ENCODE measurements at regions not wholly inside any gene's neighbourhood (a gene's known extent, or its start where the extent isn't known, plus 50 kb on each side); places are given as distances from the start of the nearest gene placed in this dataset.
A peak's percentile ranks its signal among the peaks of the same experiment; 100 is the strongest.

- H3K23me2 ChIP-seq (ENCODE audit: low read depth, low read length) = no peaks in the 10 kb centered on the region
- no peak overlapping the region; the same call in 1 of the 2 replicates for H3K18ac ChIP-seq (ENCODE audit: extremely low read depth, low read length)
- DNase-seq (ENCODE audit: low read depth in 1 of 2, low spot score in 2 of 2) (no peak), FAIRE-seq (no peak)
- H3K27ac ChIP-seq (ENCODE audit: low read depth, low read length) = 0 out of 2 replicates have a peak overlapping the region, but pooled peaks have one; percentile 1
- peak overlapping the region; percentile 75; the same call in 1 of the 2 replicates for H2BK20ac ChIP-seq (ENCODE audit: low read length)
- no peak overlapping the region; the same call in 1 of the 2 replicates for H2BK5ac ChIP-seq (ENCODE audit: low read depth, low read length)
- H2AFZ ChIP-seq (ENCODE audit: low read length) = 0 out of 2 replicates have a peak overlapping the region, but pooled peaks have one; percentile 8
- no peak overlapping the region for H4K5ac ChIP-seq (ENCODE audit: insufficient read length, low read depth, low read length)
- no peak overlapping the region for H3K23ac ChIP-seq (ENCODE audit: insufficient read length)
- no peak overlapping the region for H4K91ac ChIP-seq (replicated peaks; ENCODE audit: insufficient read length, low read length)
- H3K56ac ChIP-seq (replicated peaks; ENCODE audit: insufficient read length, low read depth, low read length) = no peak overlapping the region
- H3K14ac ChIP-seq (ENCODE audit: insufficient read length) = no peak overlapping the region
- ChIA-PET CTCF (ENCODE audit: partially characterized antibody) (interaction anchor here (3.7 kb wide), 1 partner anchor 16 kb away, joined by 21 read pairs; no protein-coding TSS in a partner anchor), POLR2A (ENCODE audit: partially characterized antibody) (interaction anchor here (1.2 kb wide), 1 partner anchor 25 kb away, joined by 3 read pairs; no protein-coding TSS in a partner anchor)
- WGBS, 2 experiments (ENCODE audit: extremely low coverage in 1 of 2, insufficient coverage in 1 of 2, insufficient read length in 1 of 2, insufficient replicate concordance in 2 of 2, low coverage in 1 of 2, low lambda C conversion rate in 2 of 2, missing lambda C conversion rate in 1 of 2) = 86% methylated on average over 6 of the region's 6 CpGs; no CpG with 5 or more reads in 1 of the 2 experiments
- peak overlapping the region; percentile 22 for H3K4ac ChIP-seq (replicated peaks; ENCODE audit: insufficient read length, low read depth, low read length)
- peaks cover 5 to 12% (median 10%) of the 10 kb centered on the region in 4 experiments for H3K4me1 ChIP-seq (replicated peaks in 1 of 4; ENCODE audit: control insufficient read depth in 3 of 4, insufficient read depth in 4 of 4, low read length in 3 of 4)
- H4K8ac ChIP-seq (ENCODE audit: extremely low read depth, insufficient read depth, low read length) = no peak overlapping the region
- no peaks in the 10 kb centered on the region for H3K9me3 ChIP-seq (ENCODE audit: insufficient read depth in 2 of 2, low read depth in 1 of 2, low read length in 1 of 2)
- H2BK15ac ChIP-seq (ENCODE audit: low read length) = peak overlapping the region; percentile 19
- no peak overlapping the region for H3K4me3 ChIP-seq (ENCODE audit: extremely low read depth in 1 of 4, insufficient read depth in 2 of 4, low read depth in 3 of 4, low read length in 4 of 4)
- no peak overlapping the region for H3K4me2 ChIP-seq (ENCODE audit: insufficient read depth in 1 of 2, low read depth in 2 of 2, low read length in 2 of 2)
- no peak overlapping the region for H2AK5ac ChIP-seq (ENCODE audit: low read depth, low read length)
- no peaks in the 10 kb centered on the region for H3K79me2 ChIP-seq (ENCODE audit: control insufficient read depth in 1 of 2, insufficient read depth in 2 of 2, low read length in 2 of 2)
- H2BK120ac ChIP-seq (replicated peaks; ENCODE audit: low read depth, low read length) = no peak overlapping the region
- H2BK12ac ChIP-seq (ENCODE audit: low read depth, low read length) = peak overlapping the region; percentile 91
- no peaks in the 10 kb centered on the region for H3K36me3 ChIP-seq (ENCODE audit: control insufficient read depth in 2 of 4, insufficient read depth in 4 of 4, low read length in 3 of 4)
- no peaks in the 10 kb centered on the region for H4K20me1 ChIP-seq (replicated peaks in 1 of 2; ENCODE audit: control insufficient read depth in 1 of 2, insufficient read depth in 2 of 2, low read length in 2 of 2)
- no peak overlapping the region for H3K9ac ChIP-seq (replicated peaks in 1 of 4; ENCODE audit: extremely low read depth in 1 of 4, low read depth in 3 of 4, low read length in 3 of 4)
- H3K79me1 ChIP-seq (ENCODE audit: low read depth, low read length) = no peaks in the 10 kb centered on the region
- H3K27me3 ChIP-seq (replicated peaks in 1 of 4; ENCODE audit: control insufficient read depth in 3 of 4, extremely low read depth in 1 of 4, insufficient read depth in 3 of 4, low read length in 3 of 4) = no peaks in the 10 kb centered on the region
- TF ChIP-seq BRCA1 (IDR thresholded peaks at IDR 0.05; ENCODE audit: low read depth, low read length) (no peak), EP300 (IDR thresholded peaks at IDR 0.05; ENCODE audit: borderline replicate concordance in 1 of 2, low read depth in 2 of 2, low read length in 2 of 2) (no peak), HDAC6 (IDR thresholded peaks at IDR 0.05; ENCODE audit: low read depth, low read length) (no peak), CBX5 (IDR thresholded peaks at IDR 0.05; ENCODE audit: low read depth, low read length) (no peak), TCF12 (IDR thresholded peaks at IDR 0.05; ENCODE audit: low read depth, low read length) (no peak), GTF2F1 (IDR thresholded peaks at IDR 0.05; ENCODE audit: borderline replicate concordance, low read depth, low read length) (no peak), TBP (IDR thresholded peaks at IDR 0.05; ENCODE audit: low read depth, low read length) (no peak), POU5F1 (IDR thresholded peaks at IDR 0.05; ENCODE audit: low read depth, low read length) (no peak)
Observed at GRCh38 chr2:15745907-15746702, 154.4 kb downstream of the DDX1 start.
